SK-N-SH treated with all-trans-retinoic acid at 6 μM for 48 hours (cell line): ENCODE measurements at regions not wholly inside any gene's neighbourhood (a gene's known extent, or its start where the extent isn't known, plus 50 kb on each side); places are given as distances from the start of the nearest gene placed in this dataset.

Experiments
- ATAC-seq: fragments of 200-7000 bp; cut with Tn5 transposase; 3 replicates; pipeline ENCODE4 v1.9.1; 2020; ENCODE audit warnings: mild to moderate bottlenecking, moderate library complexity
- ARNTL ChIP-seq: fragments of 450-650 bp; formaldehyde crosslinking; IDR thresholded peaks from 2 replicates; pipeline ENCODE4 v1.5.0; 2020; ENCODE audit warnings: low read depth, mild to moderate bottlenecking, moderate library complexity, borderline replicate concordance
- CSDC2 ChIP-seq: fragments of 250-450 bp; sonication (Bioruptor Pico); IDR thresholded peaks from 2 replicates; pipeline ENCODE4 v1.5.0; 2020; ENCODE audit warnings: mild to moderate bottlenecking, moderate library complexity
- CSRNP3 ChIP-seq: fragments of 250-450 bp; sonication (Bioruptor Pico); IDR thresholded peaks from 2 replicates; pipeline ENCODE4 v1.5.1; 2021; ENCODE audit warnings: mild to moderate bottlenecking, moderate library complexity
- ESRRG ChIP-seq: fragments of 250-450 bp; sonication (Bioruptor Pico); IDR thresholded peaks from 2 replicates; pipeline ENCODE4 v1.6.1; 2021; ENCODE audit warnings: mild to moderate bottlenecking
- GLIS3 ChIP-seq: fragments of 250-450 bp; sonication (Bioruptor Pico); IDR thresholded peaks from 2 replicates; pipeline ENCODE4 v1.5.0; 2020; ENCODE audit warnings: mild to moderate bottlenecking, moderate library complexity
- ISL1 ChIP-seq: fragments of 250-450 bp; sonication (Bioruptor Pico); IDR thresholded peaks from 2 replicates; pipeline ENCODE4 v2.1.2; 2022; ENCODE audit warnings: mild to moderate bottlenecking, moderate library complexity
- PPARA ChIP-seq: fragments of 250-450 bp; sonication (Bioruptor Pico); IDR thresholded peaks from 2 replicates; pipeline ENCODE4 v1.5.0; 2020; ENCODE audit warnings: mild to moderate bottlenecking, borderline replicate concordance
- SNAI2 ChIP-seq: fragments of 250-450 bp; sonication (Bioruptor Pico); IDR thresholded peaks from 2 replicates; pipeline ENCODE4 v1.5.0; 2020; ENCODE audit warnings: mild to moderate bottlenecking, moderate library complexity
- TCF4 ChIP-seq: fragments of 250-450 bp; sonication (Bioruptor Pico); IDR thresholded peaks from 2 replicates; pipeline ENCODE4 v1.8.0; 2021; ENCODE audit warnings: mild to moderate bottlenecking, moderate library complexity, borderline replicate concordance
- TOX ChIP-seq: fragments of 250-450 bp; sonication (Bioruptor Pico); IDR thresholded peaks from 2 replicates; pipeline ENCODE4 v1.8.0; 2021; ENCODE audit warnings: mild to moderate bottlenecking, moderate library complexity, borderline replicate concordance
- TSHZ2 ChIP-seq: fragments of 250-450 bp; sonication (Bioruptor Pico); IDR thresholded peaks from 2 replicates; pipeline ENCODE4 v1.5.0; 2020; ENCODE audit warnings: mild to moderate bottlenecking, moderate library complexity
- ZC3H10 ChIP-seq: fragments of 250-450 bp; sonication (Bioruptor Pico); IDR thresholded peaks from 2 replicates; pipeline ENCODE4 v1.5.1; 2021; ENCODE audit warnings: mild to moderate bottlenecking, moderate library complexity
- ZFP3 ChIP-seq: fragments of 250-450 bp; sonication (Bioruptor Pico); IDR thresholded peaks from 2 replicates; pipeline ENCODE4 v1.5.0; 2020; ENCODE audit warnings: mild to moderate bottlenecking, moderate library complexity
- ZNF565 ChIP-seq: fragments of 450-650 bp; formaldehyde crosslinking; conservative IDR thresholded peaks from 2 replicates; pipeline ENCODE4 v1.5.0; 2020; ENCODE audit warnings: low read depth, mild to moderate bottlenecking, moderate library complexity
- ZNF70 ChIP-seq: fragments of 450-650 bp; formaldehyde crosslinking; IDR thresholded peaks from 2 replicates; pipeline ENCODE4 v1.5.0; 2020; ENCODE audit warnings: mild to moderate bottlenecking, moderate library complexity
- ZNF8 ChIP-seq: fragments of 450-650 bp; formaldehyde crosslinking; IDR thresholded peaks from 2 replicates; pipeline ENCODE4 v1.5.0; 2020; ENCODE audit warnings: mild to moderate bottlenecking, moderate library complexity
- TF ChIP-seq, protein P1 (sequence below): fragments of 250-450 bp; sonication (Bioruptor Pico); IDR thresholded peaks from 2 replicates; pipeline ENCODE4 v1.8.0; 2021; ENCODE audit warnings: low read depth, mild to moderate bottlenecking, moderate library complexity, borderline replicate concordance

GRCh38 chr2:193566886-193567285 is 1372.2 kb upstream of the TMEFF2 start:
- no peak for ATAC-seq
- TF ChIP-seq TSHZ2 (CRISPR knock-in tag) (no peak), CSRNP3 (CRISPR knock-in tag) (no peak), TOX (no peak), PPARA (no peak), GLIS3 (CRISPR knock-in tag) (no peak), ZNF70 (no peak)

DNA sequence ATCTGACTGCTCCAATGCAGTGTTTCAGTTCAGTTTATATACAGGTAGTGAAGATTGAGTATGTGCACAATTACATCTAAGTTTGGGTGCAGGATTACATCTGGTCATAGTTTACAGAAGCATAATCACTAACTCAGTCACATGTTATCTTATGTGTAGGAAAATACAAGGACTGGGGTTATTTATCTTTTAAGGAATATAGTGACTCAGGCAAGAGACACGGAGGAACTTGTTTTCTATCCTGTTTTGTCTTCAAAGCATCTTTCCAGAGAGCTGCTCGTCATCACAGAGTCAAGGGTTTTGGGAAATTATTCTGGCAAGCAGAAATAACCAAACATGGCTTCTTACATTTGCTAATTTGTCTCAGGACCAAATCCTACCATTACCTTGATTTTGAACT is 1371.5 kb upstream of the TMEFF2 start:
- TF ChIP-seq ZNF70 (no peak), ZC3H10 (CRISPR knock-in tag) (no peak), ZNF8 (CRISPR knock-in tag) (no peak)
- ATAC-seq = no peak

- no peak for TF ChIP-seq TCF4 (CRISPR knock-in tag)
- ATAC-seq = no peak
These were observed 1367.3 kb upstream of the TMEFF2 start for GRCh38 chr2:193562031-193562430.

DNA sequence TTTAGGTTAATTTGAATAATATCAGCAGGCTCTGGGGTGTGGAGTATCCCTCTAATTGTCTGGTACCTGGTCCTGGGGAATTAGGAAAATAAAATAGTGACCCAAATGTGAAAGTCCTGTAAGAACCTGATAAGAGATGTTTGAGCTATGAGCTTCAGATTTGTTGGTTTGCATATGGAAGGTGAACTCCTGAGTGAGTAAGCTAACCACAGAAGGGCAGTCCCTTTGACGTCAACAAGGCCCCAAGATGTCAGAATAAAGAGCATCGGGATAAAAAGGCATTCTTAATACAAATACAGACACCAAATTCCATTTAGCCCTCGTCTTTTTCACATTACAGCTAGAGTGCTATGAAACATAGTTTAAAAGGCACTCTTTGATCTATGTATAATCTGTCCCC is 1366.3 kb upstream of the TMEFF2 start:
- no peak for ATAC-seq

GRCh38 chr2:193556766-193557470 is 1362.2 kb upstream of the TMEFF2 start:
- no peak for ATAC-seq
- TF ChIP-seq ARNTL (CRISPR knock-in tag) = no peak
- no peak for TF ChIP-seq TOX
- TF ChIP-seq, protein P1, sequence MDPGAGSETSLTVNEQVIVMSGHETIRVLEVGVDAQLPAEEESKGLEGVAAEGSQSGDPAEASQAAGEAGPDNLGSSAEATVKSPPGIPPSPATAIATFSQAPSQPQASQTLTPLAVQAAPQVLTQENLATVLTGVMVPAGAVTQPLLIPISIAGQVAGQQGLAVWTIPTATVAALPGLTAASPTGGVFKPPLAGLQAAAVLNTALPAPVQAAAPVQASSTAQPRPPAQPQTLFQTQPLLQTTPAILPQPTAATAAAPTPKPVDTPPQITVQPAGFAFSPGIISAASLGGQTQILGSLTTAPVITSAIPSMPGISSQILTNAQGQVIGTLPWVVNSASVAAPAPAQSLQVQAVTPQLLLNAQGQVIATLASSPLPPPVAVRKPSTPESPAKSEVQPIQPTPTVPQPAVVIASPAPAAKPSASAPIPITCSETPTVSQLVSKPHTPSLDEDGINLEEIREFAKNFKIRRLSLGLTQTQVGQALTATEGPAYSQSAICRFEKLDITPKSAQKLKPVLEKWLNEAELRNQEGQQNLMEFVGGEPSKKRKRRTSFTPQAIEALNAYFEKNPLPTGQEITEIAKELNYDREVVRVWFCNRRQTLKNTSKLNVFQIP (CRISPR knock-in tag) = no peak
- no peak for TF ChIP-seq ZC3H10 (CRISPR knock-in tag)
- TF ChIP-seq ZNF565 (CRISPR knock-in tag) = no peak
- no peak for TF ChIP-seq ISL1 (CRISPR knock-in tag)
- TF ChIP-seq ZNF70 = no peak
- no peak for TF ChIP-seq PPARA
- no peak for TF ChIP-seq CSDC2

More for the DNA sequence above, 1366.3 kb upstream of the TMEFF2 start:
- no peak for TF ChIP-seq TSHZ2 (CRISPR knock-in tag)
- TF ChIP-seq SNAI2 = no peak
- TF ChIP-seq, protein P1 (CRISPR knock-in tag) = no peak
- no peak for TF ChIP-seq ISL1 (CRISPR knock-in tag)
- TF ChIP-seq ESRRG (CRISPR knock-in tag) = no peak
- no peak for TF ChIP-seq ZFP3
- TF ChIP-seq, all 23 proteins: peak for 0
